HepG2 (cell line): ENCODE measurements at regions not wholly inside any gene's neighbourhood (a gene's known extent, or its start where the extent isn't known, plus 50 kb on each side); places are given as distances from the start of the nearest gene placed in this dataset.

Experiments
- ATAC-seq: fragments of 200-7000 bp; cut with Tn5 transposase; 3 replicates; pipeline ENCODE4 v1.9.1; 2020; ENCODE audit warnings: mild to moderate bottlenecking, moderate library complexity
- BruUV-seq: library from RNA; stranded (reverse); fragments of 400-500 nt; replicated peaks from 2 replicates; lab custom pipeline; 2021; lab: Mats Ljungman, UMichigan
- CTCF ChIA-PET: fragments of 300-600 bp; formaldehyde crosslinking; extraction: SDS; loops from one replicate; lab custom pipeline; 2021; ENCODE audit warnings: low total read pairs, inconsistent platforms, low intra/inter-chr PET ratio; lab: Yijun Ruan, JAX
- POLR2A ChIA-PET: fragments of 350-600 bp; sonication (Branson Sonifier 250); formaldehyde crosslinking; loops from one replicate; lab custom pipeline; 2020; ENCODE audit warnings: antibody characterized with exemption, inconsistent platforms; lab: Yijun Ruan, JAX
- DNase-seq: peaks from one replicate; pipeline ENCODE4 v3.0.0-alpha.2; 2015; ENCODE audit warnings: low spot score
- FAIRE-seq: peaks from 3 replicates; lab custom pipeline; 2011; peaks lifted over from hg19 to GRCh38; lab: Jason Lieb, UNC
- H2AFZ ChIP-seq: one replicate; pipeline ENCODE4 v1.6.1; 2011; ENCODE audit warnings: low read length, inconsistent platforms
- H3K27ac ChIP-seq: fragments of 300-600 bp; 3 replicates; pipeline ENCODE4 v1.8.0; 2011; ENCODE audit warnings: mixed run types, mild to moderate bottlenecking, mixed read lengths, low read length, inconsistent platforms; ENCODE audit not compliant: insufficient read depth; ENCODE audit errors: extremely low read length
- H3K27me3 ChIP-seq, 2 experiments: fragments of 200-600 bp in 1 of 2; 2 replicates in 1 of 2; 3 replicates in 1 of 2; pipeline versions ENCODE4 v1.6.0 to v1.8.0; 2011; ENCODE audit warnings: low read length in 2 of 2, mild to moderate bottlenecking in 2 of 2, moderate library complexity in 2 of 2, inconsistent platforms in 1 of 2; ENCODE audit not compliant: insufficient read depth in 2 of 2, control insufficient read depth in 1 of 2
- H3K36me3 ChIP-seq, 2 experiments: fragments of 200-600 bp in 1 of 2; replicated peaks in 1 of 2; 2 replicates in 1 of 2; 3 replicates in 1 of 2; pipeline versions ENCODE4 v1.5.1 to v1.8.0; 2011; ENCODE audit warnings: low read length in 2 of 2, inconsistent platforms in 1 of 2; ENCODE audit not compliant: insufficient read depth in 2 of 2, control insufficient read depth in 1 of 2
- H3K4me1 ChIP-seq: 2 replicates; pipeline ENCODE4 v1.5.1; 2012; ENCODE audit warnings: low read length, inconsistent platforms; ENCODE audit not compliant: insufficient read depth
- H3K4me2 ChIP-seq: 2 replicates; pipeline ENCODE4 v1.6.0; 2011; ENCODE audit warnings: low read depth, low read length, inconsistent platforms
- H3K4me3 ChIP-seq, 3 experiments: fragments of 200-600 bp in 1 of 3; sonication (generic), shearing (Covaris generic) in 1 of 3; replicated peaks in 1 of 3; 2 replicates each; pipeline ENCODE4 v1.5.1; 2011 to 2016; ENCODE audit warnings: low read length in 3 of 3, inconsistent platforms in 2 of 3, low read depth in 2 of 3, mild to moderate bottlenecking in 2 of 3, control low read depth in 1 of 3, mixed read lengths in 1 of 3; ENCODE audit not compliant: insufficient read depth in 1 of 3
- H3K79me2 ChIP-seq: one replicate; pipeline ENCODE4 v1.6.1; 2011; ENCODE audit warnings: low read length, inconsistent platforms; ENCODE audit not compliant: insufficient read depth
- H3K9ac ChIP-seq: 2 replicates; pipeline ENCODE4 v1.6.0; 2011; ENCODE audit warnings: mild to moderate bottlenecking, low read depth, low read length, inconsistent platforms; ENCODE audit not compliant: insufficient read depth
- H3K9me3 ChIP-seq: 2 replicates; pipeline ENCODE4 v1.5.1; 2012; ENCODE audit warnings: mild to moderate bottlenecking, low read length
- H4K20me1 ChIP-seq: 2 replicates; pipeline ENCODE4 v1.6.0; 2011; ENCODE audit warnings: inconsistent platforms, mild to moderate bottlenecking, low read length, moderate library complexity; ENCODE audit not compliant: insufficient read depth
- NPAS2 ChIP-seq: sonication (generic); formaldehyde crosslinking; IDR thresholded peaks from 2 replicates; pipeline ENCODE4 v1.8.0; 2022; ENCODE audit warnings: mild to moderate bottlenecking, missing genetic modification reagents, borderline replicate concordance
- PAWR ChIP-seq: sonication (generic); formaldehyde crosslinking; IDR thresholded peaks from 2 replicates; pipeline ENCODE4 v1.4.0; 2020; ENCODE audit warnings: missing genetic modification reagents, mild to moderate bottlenecking, borderline replicate concordance
- PITX1 ChIP-seq: sonication (generic); formaldehyde crosslinking; IDR thresholded peaks from 2 replicates; pipeline ENCODE4 v1.5.1; 2020; ENCODE audit warnings: mild to moderate bottlenecking, missing genetic modification reagents
- SRSF4 ChIP-seq: fragments of 200-400 bp; formaldehyde crosslinking; IDR thresholded peaks from one replicate; pipeline ENCODE4 v1.6.1; 2018; ENCODE audit warnings: mild to moderate bottlenecking, low read depth, low read length, moderate library complexity; ENCODE audit not compliant: poor library complexity, severe bottlenecking
- SRSF9 ChIP-seq: fragments of 200-400 bp; formaldehyde crosslinking; IDR thresholded peaks from 2 replicates; pipeline ENCODE4 v1.6.1; 2018; ENCODE audit warnings: borderline replicate concordance, mild to moderate bottlenecking, low read depth, low read length; ENCODE audit not compliant: insufficient read depth, poor library complexity, severe bottlenecking
- THAP7 ChIP-seq: sonication (generic); formaldehyde crosslinking; IDR thresholded peaks from 2 replicates; pipeline ENCODE4 v1.8.1; 2023; ENCODE audit warnings: mild to moderate bottlenecking, missing genetic modification reagents
- ZNF232 ChIP-seq: sonication (generic); formaldehyde crosslinking; IDR thresholded peaks from 2 replicates; pipeline ENCODE4 v1.4.0; 2020; ENCODE audit warnings: missing genetic modification reagents, borderline replicate concordance
- WGBS: methylation state at CpG from one replicate; pipeline ENCODE4 v1.1.6; 2017; ENCODE audit warnings: low lambda C conversion rate; 5-methylcytosine and 5-hydroxymethylcytosine counted together
- in situ Hi-C: cut with HindIII; loops from 2 replicates; pipeline ENCODE4 v1.10.0; 2017; ENCODE audit warnings: low pct_unique_long_range_greater_than_20kb; ENCODE audit not compliant: extremely low pct_ligation_motif_present
- intact Hi-C: fragments of 100-400 bp; cut with micrococcal nuclease; formaldehyde crosslinking; loops from one replicate; pipeline ENCODE4 v1.10.0; 2022; ENCODE audit not compliant: unreplicated experiment
- TF ChIP-seq, protein P1 (sequence below): sonication (generic); formaldehyde crosslinking; IDR thresholded peaks from 2 replicates; pipeline ENCODE4 v1.4.0; 2020; ENCODE audit warnings: missing genetic modification reagents

DNA sequence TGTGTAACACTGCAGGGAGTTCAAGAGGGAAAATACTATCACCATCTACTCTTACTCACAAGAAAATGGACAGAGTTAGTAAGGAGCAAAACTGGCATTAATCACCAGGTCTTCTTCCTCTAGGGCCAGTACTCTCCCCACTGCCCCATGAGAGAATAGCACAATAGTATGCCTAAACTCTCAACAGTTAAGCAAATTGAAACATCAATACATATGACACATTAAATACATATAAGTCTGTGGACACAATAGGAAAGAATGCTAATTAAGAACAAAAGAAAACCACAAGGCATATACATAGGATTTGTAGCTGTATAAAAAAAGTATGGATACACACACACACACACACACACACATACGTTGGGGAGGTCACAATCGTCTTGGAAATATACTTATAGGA, 197.9 kb upstream of the BDNF start:
- TF ChIP-seq PAWR: no peak
- no peak for TF ChIP-seq PITX1 (CRISPR knock-in tag)
- TF ChIP-seq SRSF9: no peak
- TF ChIP-seq, protein P1, sequence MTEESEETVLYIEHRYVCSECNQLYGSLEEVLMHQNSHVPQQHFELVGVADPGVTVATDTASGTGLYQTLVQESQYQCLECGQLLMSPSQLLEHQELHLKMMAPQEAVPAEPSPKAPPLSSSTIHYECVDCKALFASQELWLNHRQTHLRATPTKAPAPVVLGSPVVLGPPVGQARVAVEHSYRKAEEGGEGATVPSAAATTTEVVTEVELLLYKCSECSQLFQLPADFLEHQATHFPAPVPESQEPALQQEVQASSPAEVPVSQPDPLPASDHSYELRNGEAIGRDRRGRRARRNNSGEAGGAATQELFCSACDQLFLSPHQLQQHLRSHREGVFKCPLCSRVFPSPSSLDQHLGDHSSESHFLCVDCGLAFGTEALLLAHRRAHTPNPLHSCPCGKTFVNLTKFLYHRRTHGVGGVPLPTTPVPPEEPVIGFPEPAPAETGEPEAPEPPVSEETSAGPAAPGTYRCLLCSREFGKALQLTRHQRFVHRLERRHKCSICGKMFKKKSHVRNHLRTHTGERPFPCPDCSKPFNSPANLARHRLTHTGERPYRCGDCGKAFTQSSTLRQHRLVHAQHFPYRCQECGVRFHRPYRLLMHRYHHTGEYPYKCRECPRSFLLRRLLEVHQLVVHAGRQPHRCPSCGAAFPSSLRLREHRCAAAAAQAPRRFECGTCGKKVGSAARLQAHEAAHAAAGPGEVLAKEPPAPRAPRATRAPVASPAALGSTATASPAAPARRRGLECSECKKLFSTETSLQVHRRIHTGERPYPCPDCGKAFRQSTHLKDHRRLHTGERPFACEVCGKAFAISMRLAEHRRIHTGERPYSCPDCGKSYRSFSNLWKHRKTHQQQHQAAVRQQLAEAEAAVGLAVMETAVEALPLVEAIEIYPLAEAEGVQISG (CRISPR knock-in tag): no peak
- no peak for TF ChIP-seq THAP7 (CRISPR knock-in tag)
- no peak for TF ChIP-seq ZNF232 (CRISPR knock-in tag)
- no peak for TF ChIP-seq SRSF4
- TF ChIP-seq NPAS2 (CRISPR knock-in tag): no peak
- H4K20me1 ChIP-seq: no peaks in the 10 kb centered on the region
- H3K4me3 ChIP-seq: no peak overlapping the region
- intact Hi-C loops: no loop called here
- H3K4me2 ChIP-seq: no peak overlapping the region
- ChIA-PET POLR2A (no interaction called here), CTCF (no interaction called here)
- no peaks in the 10 kb centered on the region for H3K36me3 ChIP-seq
- no peak for ATAC-seq
- BruUV-seq: no TSS peak
- no peaks in the 10 kb centered on the region for H3K9me3 ChIP-seq
- H3K9ac ChIP-seq: no peak overlapping the region
- H2AFZ ChIP-seq: no peak overlapping the region
- WGBS: 0% methylated on average over 2 of the region's 2 CpGs
- no peak for DNase-seq
- no peaks in the 10 kb centered on the region for H3K4me1 ChIP-seq
- no peak for FAIRE-seq
- H3K27me3 ChIP-seq: no peaks in the 10 kb centered on the region; a peak in 1 of 5 replicates
- H3K79me2 ChIP-seq: no peaks in the 10 kb centered on the region
- H3K27ac ChIP-seq: no peak overlapping the region
- in situ Hi-C loops: no loop called here
